ENCODE measurements at regions not wholly inside any gene's neighbourhood (a gene's known extent, or its start where the extent isn't known, plus 50 kb on each side); places are given as distances from the start of the nearest gene placed in this dataset.

GRCh38 chr20:4088766-4089165 lies 59.9 kb upstream of the SMOX start:
- dilution Hi-C loops (cut with HindIII; ENCODE audit: low sequenced_read_pairs, unreplicated experiment): loop anchor here (10.0 kb wide), 1 partner anchor 64 kb away; no protein-coding TSS in a partner anchor

More at GRCh38 chr20:4088766-4089165, 59.9 kb upstream of the SMOX start:
- Histone ChIP-seq H3K9me3 (ENCODE audit: control insufficient read depth, insufficient read depth, low read length) (no peaks in the 10 kb centered on the region), H3K18ac (ENCODE audit: low read depth, low read length) (no peak overlapping the region), H3K79me1 (ENCODE audit: low read depth in 1 of 2, low read length in 2 of 2) (peaks cover 5 to 26% of the 10 kb centered on the region in 2 experiments; a peak in 3 of 4 replicates), H3K14ac (replicated peaks; ENCODE audit: low read depth, low read length) (no peak overlapping the region), H2AK9ac (replicated peaks; ENCODE audit: low read depth, low read length, poor library complexity) (no peak overlapping the region), H3K36me3 (ENCODE audit: control insufficient read depth, insufficient read depth, low read length) (no peaks in the 10 kb centered on the region), H3K9ac (ENCODE audit: low read depth, low read length) (no peak overlapping the region), H2AK5ac (ENCODE audit: low read depth, low read length) (peak overlapping the region; percentile 62), H2AFZ (replicated peaks; ENCODE audit: low read length, poor library complexity) (no peak overlapping the region), H4K20me1 (ENCODE audit: insufficient read depth, low read length) (no peaks in the 10 kb centered on the region), H3K4ac (ENCODE audit: low read depth, low read length) (peak overlapping the region; percentile 41), H3K23ac (ENCODE audit: low read depth, low read length) (no peak overlapping the region), H4K8ac (ENCODE audit: low read depth in 2 of 2, low read length in 2 of 2) (no peak overlapping the region), H3K4me1 (ENCODE audit: control insufficient read depth, insufficient read depth, low read length) (peaks cover 23% of the 10 kb centered on the region), H4K5ac (ENCODE audit: low read depth, low read length) (no peak overlapping the region), H3K9me1 (ENCODE audit: insufficient read depth, low read length) (peaks cover 24% of the 10 kb centered on the region), H3K27ac (ENCODE audit: insufficient read depth, low read length) (no peak overlapping the region), H4K91ac (ENCODE audit: insufficient read depth, low read depth, low read length) (peak overlapping the region; percentile 29; the same call in 1 of the 2 replicates), H3K56ac (ENCODE audit: extremely low read depth, insufficient read depth, low read length) (no peak overlapping the region), H2BK15ac (ENCODE audit: low read depth, low read length) (no peak overlapping the region), H2BK120ac (ENCODE audit: low read depth, low read length) (no peak overlapping the region), H3K4me2 (ENCODE audit: low read depth, low read length) (no peak overlapping the region), H2BK5ac (ENCODE audit: low read depth, low read length, poor library complexity, severe bottlenecking) (no peak overlapping the region), H3K4me3 (ENCODE audit: insufficient read depth, low read depth, low read length) (no peak overlapping the region), H3K27me3 (ENCODE audit: control insufficient read depth, insufficient read depth, low read length) (no peaks in the 10 kb centered on the region), H2BK20ac (ENCODE audit: low read depth, low read length) (no peak overlapping the region)
- POLR2A ChIA-PET (ENCODE audit: unreplicated experiment): no interaction called here
- in situ Hi-C loops (cut with MboI; ENCODE audit: low sequenced_read_pairs) (loop anchor here (10.0 kb wide), 2 partner anchors 194 to 304 kb away; partner anchors contain the start of genes CENPB and SPEF1), intact Hi-C loops (cut with micrococcal nuclease) (loop anchor here (5.0 to 10.0 kb wide), 2 partner anchors 156 to 414 kb away; no protein-coding TSS in a partner anchor)
- ATAC-seq (ENCODE audit: low read depth) (no peak), DNase-seq (no peak)
- CTCF ChIA-PET: no interaction called here
- TF ChIP-seq MXI1 (IDR thresholded peaks at IDR 0.05; ENCODE audit: borderline replicate concordance, low read depth, low read length) (no peak), POLR2A (IDR thresholded peaks at IDR 0.05; ENCODE audit: low read depth, low read length) (peak; percentile 19; the same call in 1 of the 2 replicates)
- no TSS peak for BruUV-seq (replicated peaks)
- no CpG with 5 or more reads among the region's 4 CpGs for WGBS, 2 experiments (ENCODE audit: extremely low coverage in 2 of 2, insufficient read length in 1 of 2)
